ENCODE measurements at regions not wholly inside any gene's neighbourhood (a gene's known extent, or its start where the extent isn't known, plus 50 kb on each side); places are given as distances from the start of the nearest gene placed in this dataset.

GRCh38 chr20:12289465-12289864 is 371.8 kb downstream of the BTBD3 start:
- TF ChIP-seq CTCF (IDR thresholded peaks at IDR 0.05; ENCODE audit: low read length) (no peak), EZH2 (IDR thresholded peaks at IDR 0.05; ENCODE audit: borderline replicate concordance, low read length) (no peak)
